ENCODE measurements at regions not wholly inside any gene's neighbourhood (a gene's known extent, or its start where the extent isn't known, plus 50 kb on each side); places are given as distances from the start of the nearest gene placed in this dataset.

- DNase-seq = no peak
These were observed 59.2 kb upstream of the ARHGEF3 start for GRCh38 chr3:56860939-56861338.

DNA sequence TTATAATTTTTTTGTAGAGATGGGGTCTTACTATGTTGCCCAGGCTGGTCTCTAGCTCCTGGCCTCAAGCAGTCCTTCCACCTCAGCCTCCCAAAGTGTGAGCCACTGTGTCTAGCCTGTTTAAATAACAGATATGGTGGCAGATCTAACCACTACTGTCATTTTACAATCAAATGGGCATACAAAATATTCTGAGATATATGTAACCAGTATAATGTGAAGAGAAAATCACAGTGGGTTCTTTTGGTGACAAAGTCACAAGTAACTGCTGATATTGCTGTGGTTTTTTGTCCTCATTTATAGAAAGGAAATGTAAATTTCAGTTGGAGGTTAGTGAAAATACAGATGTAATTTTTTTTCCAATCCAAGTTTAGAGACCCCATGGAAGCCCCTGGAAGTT lies 58.6 kb upstream of the ARHGEF3 start:
- DNase-seq = no peak

DNA sequence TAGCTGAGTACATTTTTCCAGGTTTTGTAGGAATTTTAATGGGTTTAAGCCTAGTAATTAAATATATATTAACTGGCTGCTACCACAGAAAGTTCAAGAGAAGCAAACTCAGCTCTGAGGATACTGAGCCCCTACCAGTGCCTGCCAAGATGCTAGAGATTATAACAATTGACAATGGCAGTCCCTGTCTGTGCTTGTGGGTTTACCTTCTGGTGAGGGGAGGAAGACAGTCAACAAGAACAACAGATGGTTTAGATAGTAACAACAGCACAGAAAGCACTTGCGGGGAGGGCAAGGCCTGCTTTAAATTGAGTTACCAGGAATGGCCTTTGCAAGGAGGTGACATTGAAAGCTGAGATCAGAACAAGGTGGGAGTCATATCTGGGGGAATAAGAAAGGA lies 56.6 kb upstream of the ARHGEF3 start:
- no peak for DNase-seq

DNA sequence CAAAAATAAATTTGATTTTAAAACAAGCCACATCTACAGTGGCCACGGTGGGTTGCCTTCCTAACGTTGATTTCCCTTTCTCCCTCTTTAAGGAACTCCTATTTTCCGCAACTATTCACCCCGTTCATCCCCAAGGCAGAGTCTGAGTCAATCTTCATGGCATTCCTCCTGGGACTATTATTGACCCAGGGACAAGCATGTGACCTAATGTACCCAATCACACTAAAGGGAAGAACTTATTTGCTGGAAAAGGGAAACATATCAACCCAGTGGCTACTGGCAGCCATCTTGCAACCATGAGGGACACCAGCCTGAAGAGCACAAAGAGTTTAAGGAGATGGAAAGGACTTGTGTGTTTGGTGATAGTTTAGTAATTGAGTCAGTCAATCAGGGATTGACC lies 55.4 kb upstream of the ARHGEF3 start:
- DNase-seq = no peak

DNA sequence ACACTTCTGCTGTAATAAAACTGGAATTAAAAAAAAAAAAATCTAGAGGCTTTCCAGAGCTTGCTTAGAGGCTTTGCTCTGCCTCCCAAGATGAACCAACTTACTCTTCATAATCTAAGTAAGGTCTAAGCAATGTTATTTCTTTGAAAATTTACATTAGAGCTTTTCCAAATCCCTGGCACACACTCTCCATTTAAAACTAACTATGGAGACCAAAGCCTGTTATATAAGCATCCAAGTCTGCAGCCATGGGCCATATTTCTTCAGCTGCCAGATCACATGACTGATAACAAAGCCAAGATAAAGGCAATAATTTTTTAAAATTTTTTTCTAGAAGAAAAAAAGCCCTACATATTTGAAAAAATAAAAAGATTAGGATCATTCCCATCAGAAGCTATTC lies 55.0 kb upstream of the ARHGEF3 start:
- DNase-seq = no peak

DNA sequence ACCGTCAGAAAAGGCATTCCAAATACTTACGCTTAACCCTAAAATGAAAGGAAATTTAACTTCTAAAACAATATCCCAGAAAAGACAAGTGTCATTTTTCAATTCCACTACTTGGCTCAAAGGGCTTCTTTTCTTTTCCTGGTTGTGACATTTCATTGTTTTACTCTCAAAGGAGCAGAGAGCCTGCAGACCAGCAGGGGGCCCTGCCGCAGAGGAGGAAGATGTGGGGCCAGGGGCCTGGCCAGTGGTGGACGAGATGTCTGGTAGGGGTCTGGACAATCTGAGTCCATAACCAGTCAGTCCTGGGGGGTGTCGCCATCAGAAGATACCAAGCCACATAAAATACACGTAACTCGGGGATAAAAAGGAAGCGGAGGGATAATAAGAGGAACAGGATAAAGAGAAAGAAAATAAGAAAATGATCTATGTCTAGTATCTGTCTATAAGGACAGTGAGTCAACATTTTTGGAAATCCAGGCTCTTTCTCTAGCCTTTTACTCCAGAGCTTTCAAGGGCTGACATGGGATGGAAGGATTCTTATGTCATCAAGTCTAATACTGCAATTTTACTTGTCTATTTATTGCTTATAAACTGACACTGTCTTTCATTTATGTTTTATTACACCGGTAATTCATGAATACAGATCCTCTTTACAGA lies 54.2 kb upstream of the ARHGEF3 start:
- no peak for DNase-seq

DNA sequence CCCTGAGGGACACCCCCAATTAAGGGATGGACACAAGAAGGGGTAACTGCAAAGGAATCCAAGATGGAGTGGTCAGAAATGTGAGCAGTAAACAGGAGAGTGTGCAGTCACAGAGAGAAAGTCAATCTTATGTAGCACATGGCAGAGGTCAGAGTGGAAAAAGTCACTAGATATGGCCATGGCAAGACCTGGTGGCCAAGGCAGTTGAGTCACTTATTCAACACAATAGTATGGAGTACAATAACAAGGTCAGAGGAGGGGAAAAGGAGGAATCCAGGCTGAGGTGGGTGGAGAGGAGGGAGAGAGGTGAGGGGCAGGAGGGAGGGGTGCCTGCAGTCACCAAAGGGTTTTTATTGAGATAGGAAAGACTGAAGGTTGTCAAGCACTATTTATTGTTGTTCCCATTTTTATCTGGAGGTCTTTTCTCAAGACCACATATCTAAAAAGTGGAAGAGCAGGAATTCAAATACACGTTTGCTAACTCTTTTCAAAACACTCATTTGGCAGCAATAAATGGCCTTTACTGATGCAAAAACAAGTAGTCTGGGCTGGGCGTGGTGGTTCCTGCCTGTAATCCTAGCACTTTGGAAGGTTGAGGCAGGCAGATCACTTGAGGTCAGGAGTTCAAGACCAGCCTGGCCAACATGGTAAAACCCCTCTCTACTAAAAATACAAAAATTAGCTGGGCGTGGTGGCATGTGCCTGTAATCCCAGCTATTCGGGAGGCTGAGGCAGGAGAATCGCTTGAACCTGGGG lies 53.3 kb upstream of the ARHGEF3 start:
- no peak for DNase-seq

DNA sequence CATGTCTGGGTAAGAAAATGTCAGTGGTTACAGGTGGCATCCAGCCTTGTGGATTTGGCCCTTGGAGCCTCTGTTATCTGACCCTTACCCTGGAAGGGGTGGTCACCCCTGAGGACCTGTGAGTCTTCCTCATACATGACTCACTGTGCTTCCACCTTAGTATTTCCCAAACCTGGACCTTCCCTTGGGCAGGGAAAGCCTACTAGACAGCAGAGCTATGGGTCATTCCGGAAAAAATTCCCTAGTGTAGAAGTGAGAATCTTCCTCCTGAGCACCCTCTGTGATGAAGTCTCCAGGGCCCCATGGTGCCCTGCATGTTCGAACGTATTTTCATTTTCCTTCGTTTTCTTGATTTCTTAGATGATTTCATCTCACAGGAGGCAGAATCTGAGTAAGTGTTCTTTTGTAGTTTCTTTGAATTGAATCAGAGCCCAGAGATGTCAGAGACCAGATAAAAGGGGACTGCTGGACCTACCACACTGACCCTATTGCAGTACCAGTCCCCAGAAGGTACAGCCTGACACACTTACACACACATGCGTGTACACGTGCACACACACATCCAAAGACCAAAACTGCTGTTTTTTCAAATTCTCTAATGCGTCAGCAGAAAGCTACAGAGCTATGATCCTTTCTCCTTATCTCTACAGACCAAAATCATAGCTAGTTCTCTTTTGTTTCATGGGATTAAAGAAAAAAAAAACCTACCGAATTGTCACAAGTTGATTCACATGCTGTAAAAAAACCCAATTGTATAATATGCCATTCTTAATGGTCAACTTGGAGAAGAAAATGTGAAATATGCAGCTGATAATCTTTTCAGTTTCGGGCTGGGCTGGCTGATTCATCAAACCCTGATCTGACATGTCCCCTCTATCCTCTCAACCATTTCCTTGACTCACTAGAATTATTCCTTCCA lies 50.5 kb upstream of the ARHGEF3 start:
- no peak for DNase-seq

Data from 8988T (cell line).